GM23248 (cell line): ENCODE measurements at regions not wholly inside any gene's neighbourhood (a gene's known extent, or its start where the extent isn't known, plus 50 kb on each side); places are given as distances from the start of the nearest gene placed in this dataset.

Source experiments
- DNase-seq: peaks from one replicate; pipeline ENCODE4 v3.0.0-alpha.2; 2015
- H2AFZ ChIP-seq: fragments of 200-600 bp; sonication (generic); 2 replicates; pipeline ENCODE4 v1.6.1; 2016; ENCODE audit warnings: antibody characterized with exemption
- H3F3A ChIP-seq: fragments of 200-600 bp; sonication (generic); 2 replicates; pipeline ENCODE4 v1.6.1; 2016; ENCODE audit warnings: mild to moderate bottlenecking, antibody characterized with exemption, mixed run types; ENCODE audit not compliant: insufficient read depth
- H3K27ac ChIP-seq: fragments of 200-600 bp; sonication (generic); 2 replicates; pipeline ENCODE4 v1.5.1; 2016; ENCODE audit warnings: mild to moderate bottlenecking
- H3K27me3 ChIP-seq: fragments of 200-600 bp; sonication (generic); replicated peaks from 2 replicates; pipeline ENCODE4 v1.6.1; 2016; ENCODE audit warnings: mild to moderate bottlenecking; ENCODE audit not compliant: insufficient read depth
- H3K36me3 ChIP-seq: fragments of 200-600 bp; sonication (generic); 2 replicates; pipeline ENCODE4 v1.6.1; 2016; ENCODE audit warnings: low read depth, mild to moderate bottlenecking
- H3K4me1 ChIP-seq: fragments of 200-600 bp; sonication (generic); 2 replicates; pipeline ENCODE4 v1.6.1; 2016; ENCODE audit warnings: mild to moderate bottlenecking; ENCODE audit not compliant: insufficient read depth
- H3K4me2 ChIP-seq: fragments of 200-600 bp; sonication (generic); one replicate; pipeline ENCODE4 v1.6.1; 2016; ENCODE audit warnings: mild to moderate bottlenecking; ENCODE audit not compliant: unreplicated experiment
- H3K4me3 ChIP-seq: fragments of 200-600 bp; sonication (generic); 2 replicates; pipeline ENCODE4 v1.5.1; 2016; ENCODE audit warnings: mild to moderate bottlenecking
- H3K79me2 ChIP-seq: fragments of 200-600 bp; sonication (generic); 2 replicates; pipeline ENCODE4 v1.6.1; 2016; ENCODE audit warnings: mild to moderate bottlenecking; ENCODE audit not compliant: insufficient read depth
- H3K9ac ChIP-seq: fragments of 200-600 bp; sonication (generic); 2 replicates; pipeline ENCODE4 v1.6.1; 2016; ENCODE audit warnings: mild to moderate bottlenecking
- H3K9me2 ChIP-seq: fragments of 200-600 bp; sonication (generic); 2 replicates; pipeline ENCODE4 v1.6.1; 2016; ENCODE audit warnings: mixed run types, mild to moderate bottlenecking, moderate library complexity; ENCODE audit not compliant: insufficient read depth
- H3K9me3 ChIP-seq: fragments of 200-600 bp; sonication (generic); one replicate; pipeline ENCODE4 v1.6.1; 2017; ENCODE audit warnings: low read depth
- H4K20me1 ChIP-seq: fragments of 200-600 bp; sonication (generic); 2 replicates; pipeline ENCODE4 v1.6.0; 2016; ENCODE audit not compliant: insufficient read depth
- EZH2 ChIP-seq: fragments of 200-600 bp; sonication (generic); IDR thresholded peaks from 2 replicates; pipeline ENCODE4 v1.6.1; 2018; ENCODE audit warnings: antibody characterized with exemption, mild to moderate bottlenecking; ENCODE audit not compliant: insufficient read depth, poor library complexity, severe bottlenecking
- EZH2phosphoT487 ChIP-seq: fragments of 200-600 bp; sonication (generic); IDR thresholded peaks from 2 replicates; pipeline ENCODE4 v1.6.1; 2018; ENCODE audit warnings: antibody characterized with exemption, moderate library complexity, mild to moderate bottlenecking, low read depth; ENCODE audit not compliant: insufficient read depth
- WGBS, 2 experiments: methylation state at CpG; one replicate each; pipeline ENCODE4 v1.1.6; 2015 to 2017; ENCODE audit warnings: low lambda C conversion rate in 2 of 2, low coverage in 1 of 2; ENCODE audit errors: missing lambda C conversion rate in 2 of 2; 5-methylcytosine and 5-hydroxymethylcytosine counted together
- in situ Hi-C: fragments of 300-500 bp; cut with MboI; formaldehyde crosslinking; loops from 2 replicates; pipeline ENCODE4 v1.15.0; 2020

DNA sequence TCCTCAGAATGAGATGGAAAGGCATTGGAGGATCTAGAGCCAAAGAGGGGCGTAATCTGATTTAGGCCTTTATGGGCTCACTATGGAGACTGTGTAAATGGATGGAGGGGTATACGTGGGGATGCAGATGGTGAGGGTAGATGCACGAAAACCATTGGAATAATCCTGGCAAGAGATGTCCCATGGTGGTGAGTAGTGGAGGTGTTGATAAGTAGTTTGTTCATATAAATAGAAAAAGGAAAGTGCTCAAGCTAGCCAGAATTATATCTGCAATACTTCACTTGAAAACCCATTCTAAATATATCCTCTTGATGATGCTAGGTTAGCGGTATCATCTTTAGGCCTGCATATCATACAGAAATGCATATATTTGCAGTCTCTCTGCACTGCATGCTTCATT, 459.7 kb downstream of the CDH2 start:
- TF ChIP-seq EZH2 (no peak), EZH2phosphoT487 (no peak)
- Histone ChIP-seq H3K4me2 (no peak overlapping the region), H3K27me3 (peaks cover 31% of the 10 kb centered on the region), H3K4me1 (peaks cover 17% of the 10 kb centered on the region), H3K4me3 (no peak overlapping the region), H4K20me1 (no peaks in the 10 kb centered on the region), H3K9me2 (no peaks in the 10 kb centered on the region), H3F3A (peaks cover 9% of the 10 kb centered on the region; the same call in 1 of the 2 replicates), H3K79me2 (no peaks in the 10 kb centered on the region), H3K36me3 (no peaks in the 10 kb centered on the region), H3K9ac (no peak overlapping the region), H3K9me3 (no peaks in the 10 kb centered on the region), H3K27ac (no peak overlapping the region), H2AFZ (no peak overlapping the region)
- 36 to 41% methylated on average over 4 of the region's 4 CpGs for WGBS, 2 experiments
- DNase-seq: no peak
- in situ Hi-C loops: no loop called here

DNA sequence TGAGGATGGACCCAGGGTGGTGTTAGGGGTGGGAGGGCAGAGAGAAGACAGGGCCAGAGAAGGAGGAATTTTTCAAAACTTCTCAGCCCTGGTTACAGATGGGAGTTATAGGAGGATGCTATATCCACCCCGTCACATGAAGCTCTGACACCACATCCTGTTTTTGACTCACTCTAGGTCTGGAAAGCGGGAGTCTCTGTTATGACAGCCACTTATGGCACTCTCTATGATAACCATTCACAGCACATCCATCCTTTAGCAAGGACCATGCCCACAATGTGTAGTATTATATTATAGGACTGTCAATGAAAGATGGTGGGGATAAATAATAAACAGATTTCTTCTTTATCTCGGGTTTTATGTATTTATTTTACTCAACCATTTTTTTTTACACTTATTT, 461.2 kb downstream of the CDH2 start:
- Histone ChIP-seq H3K79me2 (no peaks in the 10 kb centered on the region), H2AFZ (no peak overlapping the region), H4K20me1 (no peaks in the 10 kb centered on the region), H3K4me2 (no peak overlapping the region), H3F3A (peaks cover 9% of the 10 kb centered on the region; the same call in 1 of the 2 replicates), H3K27me3 (peaks cover 34% of the 10 kb centered on the region), H3K9me2 (no peaks in the 10 kb centered on the region), H3K4me3 (no peak overlapping the region), H3K4me1 (peaks cover 17% of the 10 kb centered on the region), H3K9ac (no peak overlapping the region), H3K36me3 (no peaks in the 10 kb centered on the region), H3K9me3 (no peaks in the 10 kb centered on the region), H3K27ac (no peak overlapping the region)
- TF ChIP-seq EZH2phosphoT487 (no peak), EZH2 (no peak)
- DNase-seq: peak; percentile 7
- in situ Hi-C loops: no loop called here
- WGBS, 2 experiments: 32 to 36% methylated on average over 3 of the region's 3 CpGs

DNA sequence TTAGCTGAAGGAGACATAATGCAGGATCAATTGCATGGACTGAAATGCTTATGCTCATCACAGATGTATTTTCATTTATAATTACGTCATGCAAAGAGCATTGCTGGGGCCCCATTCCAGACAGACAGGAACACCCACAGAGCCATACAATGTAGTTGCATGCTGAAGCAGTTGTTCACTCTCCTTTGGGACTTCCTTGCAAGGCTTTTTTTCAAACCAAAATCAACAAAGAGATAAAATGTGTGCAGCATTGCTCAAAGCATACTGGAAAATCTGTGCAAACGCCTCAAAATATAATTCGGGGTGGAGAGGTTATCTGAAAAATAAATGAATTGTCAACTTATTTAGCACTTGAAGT, 463.2 kb downstream of the CDH2 start:
- Histone ChIP-seq H3F3A (peaks cover 9% of the 10 kb centered on the region; the same call in 1 of the 2 replicates), H3K27ac (no peak overlapping the region), H4K20me1 (no peaks in the 10 kb centered on the region), H3K9ac (no peak overlapping the region), H3K79me2 (no peaks in the 10 kb centered on the region), H3K27me3 (peaks cover 24% of the 10 kb centered on the region), H2AFZ (no peak overlapping the region), H3K36me3 (no peaks in the 10 kb centered on the region), H3K4me2 (peak overlapping the region; percentile 32), H3K9me3 (no peaks in the 10 kb centered on the region), H3K4me3 (no peak overlapping the region), H3K4me1 (peaks cover 17% of the 10 kb centered on the region), H3K9me2 (no peaks in the 10 kb centered on the region)
- DNase-seq: peak; percentile 84
- TF ChIP-seq EZH2phosphoT487 (0 out of 2 replicates have a peak, but pooled peaks have one; percentile 22), EZH2 (no peak)
- 0 to 1% methylated on average over 3 of the region's 3 CpGs for WGBS, 2 experiments
- in situ Hi-C loops: no loop called here

DNA sequence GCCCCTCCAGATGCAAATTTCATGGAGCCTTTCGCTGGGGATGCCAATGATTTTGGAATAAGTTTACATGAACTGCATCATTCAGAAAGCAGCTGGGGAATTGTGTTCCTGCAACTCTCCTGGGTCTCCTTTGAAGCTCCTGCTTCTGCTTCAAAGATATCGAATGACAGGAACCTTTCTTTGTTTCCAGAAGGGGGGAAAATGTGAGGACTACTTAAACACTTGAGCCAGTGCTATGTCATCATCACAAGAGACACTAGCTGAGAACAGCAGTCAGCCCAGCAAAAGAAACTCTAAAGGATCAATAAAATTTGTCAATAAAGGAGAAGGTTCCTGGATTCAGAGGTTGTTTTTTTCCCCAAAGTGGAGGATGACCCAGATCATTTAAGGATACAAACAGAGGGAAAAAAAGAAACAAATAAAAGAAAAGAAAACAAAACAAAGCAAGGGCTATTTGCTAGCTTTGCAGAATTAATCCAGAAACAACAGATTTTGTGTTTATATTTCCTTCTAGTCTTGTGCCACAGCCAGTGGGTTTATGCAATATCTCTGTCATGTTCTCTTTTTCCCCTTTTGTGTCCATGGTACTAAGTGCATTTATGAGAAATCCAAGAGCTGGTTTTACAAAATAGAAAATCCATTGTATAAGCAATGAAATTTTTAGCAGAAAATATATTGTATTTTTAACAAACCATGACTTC, 463.7 kb downstream of the CDH2 start:
- H3K27ac ChIP-seq: no peak overlapping the region
- H3K4me2 ChIP-seq: no peak overlapping the region
- H4K20me1 ChIP-seq: no peaks in the 10 kb centered on the region

More for the DNA sequence above, 463.7 kb downstream of the CDH2 start:
- Histone ChIP-seq H3K9ac (no peak overlapping the region), H3K9me2 (no peaks in the 10 kb centered on the region), H3K4me1 (peaks cover 17% of the 10 kb centered on the region), H3K79me2 (no peaks in the 10 kb centered on the region), H3K36me3 (no peaks in the 10 kb centered on the region), H3F3A (peaks cover 9% of the 10 kb centered on the region; the same call in 1 of the 2 replicates), H3K4me3 (no peak overlapping the region), H3K27me3 (peaks cover 19% of the 10 kb centered on the region; the same call in 1 of the 2 replicates), H3K9me3 (no peaks in the 10 kb centered on the region), H2AFZ (no peak overlapping the region)
- DNase-seq: peak; percentile 3
- in situ Hi-C loops: no loop called here
- 20 to 25% methylated on average over 2 of the region's 2 CpGs for WGBS, 2 experiments
- no peak for TF ChIP-seq EZH2
- no peak for TF ChIP-seq EZH2phosphoT487
